GM19468 (cell line): ENCODE measurements at regions not wholly inside any gene's neighbourhood (a gene's known extent, or its start where the extent isn't known, plus 50 kb on each side); places are given as distances from the start of the nearest gene placed in this dataset.
"Not testable (repeated sequence)": the region's sequence is repeated elsewhere in the genome, so short reads cannot be mapped to it uniquely, and the experiment has no call there.

Experiments
- ATAC-seq: cut with Tn5 transposase; IDR thresholded peaks from one replicate; pipeline ENCODE4 v1.9.1; 2021; ENCODE audit warnings: mild to moderate bottlenecking, moderate library complexity, moderate number of reproducible peaks; ENCODE audit not compliant: unreplicated experiment; ENCODE audit errors: extremely low read depth

DNA sequence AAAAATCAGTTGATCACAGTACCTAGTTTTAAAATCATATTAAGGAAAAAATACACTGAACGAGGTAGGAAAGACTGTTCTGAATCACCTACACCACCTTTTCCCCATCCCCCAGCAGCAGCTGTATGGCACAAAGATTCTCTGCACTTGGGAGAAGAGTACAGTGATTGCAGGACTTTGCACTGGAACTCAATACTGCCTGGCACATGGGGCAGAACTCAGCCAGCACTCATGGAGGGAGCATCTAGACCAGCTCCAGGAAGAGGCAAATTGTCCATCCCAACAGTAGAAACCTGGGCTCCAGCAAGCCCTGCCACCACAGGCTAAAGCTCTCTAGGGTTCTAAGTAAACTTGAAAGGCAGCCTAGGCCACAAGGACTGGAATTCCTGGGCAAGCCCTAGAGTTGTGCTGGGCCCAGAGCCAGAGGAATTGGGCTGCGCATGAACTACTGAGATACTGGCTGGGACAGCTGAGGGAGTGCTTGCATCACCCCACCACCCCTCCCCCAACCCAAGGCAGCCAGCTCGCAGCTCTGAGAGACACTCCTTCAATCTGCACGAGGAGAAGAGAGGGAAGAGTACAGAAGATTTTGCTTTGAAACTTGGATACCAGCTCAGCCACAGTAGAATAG is 654.4 kb upstream of the CDH6 start:
- no peak for ATAC-seq

GRCh38 chr5:30525353-30525752 is 668.1 kb upstream of the CDH6 start:
- no peak for ATAC-seq

- ATAC-seq = no peak
Observed at GRCh38 chr5:30524428-30524827, 669.1 kb upstream of the CDH6 start.

GRCh38 chr5:30523061-30523460 is 670.4 kb upstream of the CDH6 start:
- no peak for ATAC-seq

- ATAC-seq = no peak
Observed at GRCh38 chr5:30505014-30505886, 688.2 kb upstream of the CDH6 start.

GRCh38 chr5:30502277-30502676 is 691.2 kb upstream of the CDH6 start:
- no peak for ATAC-seq

- no peak for ATAC-seq
Observed at GRCh38 chr5:30501065-30501464, 692.4 kb upstream of the CDH6 start.

- no peak for ATAC-seq
Observed at GRCh38 chr5:30500513-30500912, 693.0 kb upstream of the CDH6 start.

DNA sequence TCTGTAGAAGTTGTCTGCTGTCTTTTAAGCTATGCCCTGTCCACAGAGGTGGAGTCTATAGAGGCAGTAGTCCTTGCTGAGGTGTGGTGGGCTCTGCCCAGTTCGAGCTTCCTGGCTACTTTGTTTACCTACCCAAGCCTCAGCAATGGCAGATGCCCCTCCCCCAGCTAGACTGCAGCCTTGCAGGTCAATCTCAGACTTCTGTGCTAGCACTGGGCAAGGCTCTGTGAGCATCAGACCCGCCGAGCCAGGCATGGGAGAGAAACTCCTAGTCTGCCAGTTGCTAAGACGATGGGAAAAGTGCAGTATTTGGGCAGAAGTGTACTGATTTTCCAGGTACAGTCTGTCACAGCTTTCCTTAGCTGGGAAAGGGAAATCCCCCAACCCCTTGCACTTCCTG is 694.1 kb upstream of the CDH6 start:
- no peak for ATAC-seq

GRCh38 chr5:30498972-30499371 is 694.5 kb upstream of the CDH6 start:
- ATAC-seq = no peak

DNA sequence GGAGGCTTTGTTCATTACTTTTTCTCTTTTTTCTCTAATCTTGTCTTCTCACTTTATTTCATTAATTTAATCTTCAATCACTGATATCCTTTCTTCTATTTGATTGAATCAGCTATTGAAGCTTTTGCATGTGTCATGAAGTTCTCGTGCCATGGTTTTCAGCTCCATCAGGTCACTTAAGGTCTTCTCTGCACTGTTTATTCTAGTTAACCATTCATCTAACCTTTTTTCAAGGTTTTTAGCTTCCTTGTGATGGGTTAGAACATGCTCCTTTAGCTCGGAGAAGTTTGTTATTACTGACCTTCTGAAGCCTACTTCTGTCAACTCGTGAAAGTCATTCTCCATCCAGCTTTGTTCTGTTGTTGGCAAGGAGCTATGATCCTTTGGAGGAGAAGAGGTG is 695.0 kb upstream of the CDH6 start:
- ATAC-seq = not testable (repeated sequence)

DNA sequence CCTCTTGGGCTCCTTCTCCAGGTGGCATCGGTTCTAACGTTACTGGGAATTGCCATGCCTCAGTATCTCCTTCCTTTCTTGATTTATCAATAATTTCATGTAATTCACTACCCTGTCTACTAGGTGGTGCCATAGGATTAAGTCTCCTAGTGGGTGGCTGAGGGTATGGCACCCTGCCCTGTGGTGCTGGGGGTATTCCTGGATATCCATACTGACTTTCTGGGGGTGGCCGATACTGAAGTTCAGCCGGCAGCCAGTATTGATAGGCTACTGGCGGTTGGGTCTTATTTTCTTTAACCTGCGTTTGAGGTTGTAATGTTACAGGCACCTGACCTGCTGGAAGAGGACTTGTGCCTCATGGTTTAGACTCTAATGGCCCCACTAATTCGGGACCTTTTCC is 699.4 kb upstream of the CDH6 start:
- ATAC-seq = not testable (repeated sequence)

GRCh38 chr5:30479104-30479503 is 714.4 kb upstream of the CDH6 start:
- no peak for ATAC-seq

GRCh38 chr5:30475429-30475828 is 718.1 kb upstream of the CDH6 start:
- ATAC-seq = no peak

DNA sequence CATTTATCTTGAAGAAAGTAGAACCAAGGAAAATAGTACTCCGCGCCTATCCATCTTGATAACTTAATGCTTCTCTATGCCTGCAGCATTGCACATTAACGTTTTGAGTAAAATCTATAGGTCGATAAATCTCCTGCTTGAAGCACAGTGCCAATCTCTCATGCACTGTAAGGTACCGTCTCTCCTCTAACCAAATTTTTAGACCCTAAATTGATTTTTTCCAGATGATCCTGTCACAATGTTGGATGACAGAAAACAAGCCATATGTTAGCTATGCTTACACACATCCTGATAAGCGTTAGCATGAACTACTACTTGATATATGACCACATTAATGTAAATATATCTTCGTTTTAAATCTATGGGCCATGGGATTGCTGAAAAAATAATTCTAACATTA is 723.8 kb upstream of the CDH6 start:
- ATAC-seq = no peak

DNA sequence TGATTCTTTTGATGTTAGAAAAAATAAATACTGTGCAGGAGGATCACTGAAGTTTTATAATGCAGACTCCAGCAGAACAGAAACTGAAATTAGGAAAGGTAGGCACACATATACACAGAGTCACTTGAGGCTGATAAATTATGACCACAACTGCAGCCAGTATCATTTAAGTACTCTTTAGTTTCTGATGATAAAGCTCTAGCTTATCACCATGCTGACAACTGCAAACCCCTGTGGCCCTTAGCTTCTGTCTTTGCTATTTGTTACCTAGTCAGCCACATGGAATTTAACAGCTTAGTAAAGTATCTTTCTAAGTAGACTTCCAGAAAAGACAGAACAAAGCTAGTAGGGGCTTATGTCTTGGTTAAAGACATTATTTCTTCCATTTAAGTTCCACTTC is 734.8 kb upstream of the CDH6 start:
- ATAC-seq = no peak

DNA sequence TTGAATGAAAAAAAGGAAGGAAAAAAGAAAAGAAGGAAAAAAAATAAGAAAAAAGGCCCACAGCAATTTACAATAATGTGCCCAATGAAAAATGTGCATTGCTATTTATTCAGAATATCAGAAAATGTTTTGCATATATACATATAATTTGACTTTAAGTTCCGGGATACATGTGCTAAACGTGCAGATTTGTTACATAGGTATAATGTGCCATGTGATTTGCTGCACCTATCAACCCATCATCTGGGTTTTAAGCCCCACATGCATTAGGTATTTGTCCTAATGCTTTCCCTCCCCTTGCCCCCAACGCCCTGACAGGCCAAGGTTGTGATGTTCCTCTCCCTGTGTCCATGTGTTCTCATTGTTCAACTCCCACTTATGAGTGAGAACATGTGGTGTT is 738.0 kb upstream of the CDH6 start:
- not testable (repeated sequence) for ATAC-seq

DNA sequence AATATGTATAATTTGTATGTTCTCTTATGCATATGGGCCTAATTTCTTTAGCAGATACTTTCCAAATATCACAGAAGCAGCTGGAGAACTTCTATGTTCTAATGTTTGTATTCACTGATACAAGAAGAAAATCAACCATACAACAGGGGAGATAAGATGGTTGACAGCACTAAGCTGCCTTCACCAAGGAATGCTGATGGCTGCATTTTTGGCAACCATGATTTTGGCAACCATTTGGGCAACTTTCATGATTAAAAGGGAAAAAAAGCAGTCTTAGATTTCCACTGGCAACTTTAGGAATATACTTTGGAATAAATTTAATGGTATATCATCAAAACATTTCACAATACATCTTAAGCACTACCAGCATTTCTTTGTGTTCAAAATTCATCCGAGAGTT is 740.3 kb upstream of the CDH6 start:
- no peak for ATAC-seq

DNA sequence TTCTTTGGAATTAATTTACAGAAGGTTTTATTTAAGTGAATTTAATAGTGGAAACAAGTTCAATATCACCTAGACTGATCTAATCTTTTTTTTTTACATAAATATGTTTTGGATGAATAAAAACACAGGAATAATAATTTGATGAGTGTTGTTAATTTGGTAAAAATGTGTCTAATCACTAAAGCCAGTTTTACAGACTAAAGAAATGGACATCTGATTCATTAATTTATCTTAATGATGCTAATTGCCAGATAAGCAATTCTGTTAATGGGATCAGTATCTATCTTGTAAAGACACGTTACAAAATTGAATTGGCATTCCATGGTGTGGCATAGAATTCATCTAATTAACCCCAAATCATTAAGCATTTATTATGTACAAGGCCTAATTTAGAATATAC is 743.3 kb upstream of the CDH6 start:
- ATAC-seq = no peak

- ATAC-seq = no peak
Observed at GRCh38 chr5:30447431-30447830, 746.1 kb upstream of the CDH6 start.

- ATAC-seq = no peak
Observed at GRCh38 chr5:30446456-30446855, 747.0 kb upstream of the CDH6 start.

GRCh38 chr5:30438785-30439184 is 754.7 kb upstream of the CDH6 start:
- ATAC-seq = no peak
